Naive thymus-derived CD4-positive, alpha-beta T cell (primary cell): ENCODE measurements at regions not wholly inside any gene's neighbourhood (a gene's known extent, or its start where the extent isn't known, plus 50 kb on each side); places are given as distances from the start of the nearest gene placed in this dataset.

Experiments used
- ATAC-seq: fragments of 150-1000 bp; cut with Tn5 transposase; 2 replicates; pipeline ENCODE4 v1.10.0; 2021; ENCODE audit warnings: mild to moderate bottlenecking, moderate library complexity
- CTCF ChIA-PET: fragments of 350-600 bp; sonication (Branson Sonifier 250); formaldehyde crosslinking; loops from one replicate; lab custom pipeline; 2021; ENCODE audit warnings: antibody characterized with exemption; lab: Charles Lee
- POLR2A ChIA-PET: fragments of 350-600 bp; sonication (Branson Sonifier 250); formaldehyde crosslinking; loops from one replicate; lab custom pipeline; 2021; ENCODE audit warnings: antibody characterized with exemption, inconsistent platforms; lab: Charles Lee
- DNase-seq, 9 donors: peaks; one replicate each; pipeline versions ENCODE4 v3.0.0 to v3.0.0-alpha.2; 2020 to 2022; ENCODE audit warnings: mixed read lengths in 1 of 9
- H3K27ac ChIP-seq: one replicate; pipeline ENCODE4 v1.7.0; 2013; ENCODE audit warnings: mild to moderate bottlenecking, low read depth, low read length, moderate library complexity
- H3K27me3 ChIP-seq, 2 donors: one replicate each; pipeline ENCODE4 v1.7.0; 2013; ENCODE audit warnings: low read length in 2 of 2, mild to moderate bottlenecking in 2 of 2, moderate library complexity in 2 of 2; ENCODE audit not compliant: control insufficient read depth in 2 of 2, insufficient read depth in 2 of 2
- H3K36me3 ChIP-seq, 3 experiments: 1 replicate in 2 of 3; 2 replicates in 1 of 3; pipeline ENCODE4 v1.7.0; 2013; ENCODE audit warnings: low read length in 3 of 3, mild to moderate bottlenecking in 3 of 3, moderate library complexity in 1 of 3; ENCODE audit not compliant: insufficient read depth in 3 of 3, control insufficient read depth in 2 of 3
- H3K4me1 ChIP-seq, 2 donors: one replicate each; pipeline ENCODE4 v1.7.0; 2013; ENCODE audit warnings: low read length in 2 of 2, mild to moderate bottlenecking in 2 of 2, moderate library complexity in 1 of 2; ENCODE audit not compliant: control insufficient read depth in 2 of 2, insufficient read depth in 2 of 2
- H3K4me3 ChIP-seq: 2 replicates; pipeline ENCODE4 v1.7.0; 2013; ENCODE audit warnings: mild to moderate bottlenecking, low read length
- H3K9me3 ChIP-seq, 3 experiments: 1 replicate in 2 of 3; 2 replicates in 1 of 3; pipeline ENCODE4 v1.7.0; 2013; ENCODE audit warnings: low read length in 3 of 3; ENCODE audit not compliant: control insufficient read depth in 2 of 3
- H3K27ac Mint-ChIP-seq, 9 donors: one replicate each; pipeline ENCODE4 v1.8.0; 2020 to 2022; ENCODE audit warnings: mixed read lengths in 9 of 9, mild to moderate bottlenecking in 8 of 9, moderate library complexity in 5 of 9, inconsistent platforms in 2 of 9
- H3K27me3 Mint-ChIP-seq, 5 donors: one replicate each; pipeline ENCODE4 v1.8.0; 2021 to 2022; ENCODE audit warnings: mixed read lengths in 5 of 5, mild to moderate bottlenecking in 1 of 5
- H3K36me3 Mint-ChIP-seq, 5 donors: one replicate each; pipeline ENCODE4 v1.8.0; 2020 to 2022; ENCODE audit warnings: mixed read lengths in 5 of 5, mild to moderate bottlenecking in 3 of 5, inconsistent platforms in 1 of 5
- H3K4me1 Mint-ChIP-seq, 7 donors: one replicate each; pipeline ENCODE4 v1.8.0; 2020 to 2022; ENCODE audit warnings: mixed read lengths in 7 of 7, mild to moderate bottlenecking in 3 of 7, inconsistent platforms in 1 of 7
- H3K4me3 Mint-ChIP-seq, 10 donors: one replicate each; pipeline ENCODE4 v1.8.0; 2020 to 2022; ENCODE audit warnings: mild to moderate bottlenecking in 10 of 10, mixed read lengths in 10 of 10, moderate library complexity in 6 of 10, inconsistent platforms in 2 of 10
- H3K9me3 Mint-ChIP-seq, 11 donors: one replicate each; pipeline ENCODE4 v1.8.0; 2020 to 2022; ENCODE audit warnings: mixed read lengths in 11 of 11, mild to moderate bottlenecking in 4 of 11, inconsistent platforms in 1 of 11, moderate library complexity in 1 of 11
- intact Hi-C, 2 donors: fragments of 100-400 bp; cut with micrococcal nuclease; formaldehyde crosslinking; loops; one replicate each; pipeline ENCODE4 v1.15.1; 2023

GRCh38 chr18:41690332-41691127 lies 264.5 kb upstream of the PIK3C3 start:
- no peak overlapping the region for H3K27ac Mint-ChIP-seq
- H3K4me1 Mint-ChIP-seq: peaks cover 0 to 2% (median 0%) of the 10 kb centered on the region in 7 donors
- no peak overlapping the region for H3K4me3 Mint-ChIP-seq
- H3K27me3 Mint-ChIP-seq: no peaks in the 10 kb centered on the region
- ChIA-PET POLR2A (no interaction called here), CTCF (no interaction called here)
- ATAC-seq (no peak), DNase-seq (no peak)
- no peaks in the 10 kb centered on the region for H3K36me3 Mint-ChIP-seq
- Histone ChIP-seq H3K27ac (no peak overlapping the region), H3K36me3 (no peaks in the 10 kb centered on the region), H3K4me3 (no peak overlapping the region), H3K27me3 (no peaks in the 10 kb centered on the region), H3K4me1 (no peaks in the 10 kb centered on the region), H3K9me3 (no peaks in the 10 kb centered on the region)
- peaks cover 0 to 26% (median 0%) of the 10 kb centered on the region in 11 donors for H3K9me3 Mint-ChIP-seq
- intact Hi-C loops: no loop called here

- no peak overlapping the region for H3K27ac Mint-ChIP-seq
- Histone ChIP-seq H3K4me1 (no peaks in the 10 kb centered on the region), H3K4me3 (no peak overlapping the region), H3K36me3 (no peaks in the 10 kb centered on the region), H3K27ac (no peak overlapping the region), H3K27me3 (no peaks in the 10 kb centered on the region), H3K9me3 (no peaks in the 10 kb centered on the region)
- H3K4me3 Mint-ChIP-seq: no peak overlapping the region
- ATAC-seq (no peak), DNase-seq (no peak)
- H3K9me3 Mint-ChIP-seq: peaks cover 0 to 21% (median 3%) of the 10 kb centered on the region in 11 donors
- no peaks in the 10 kb centered on the region for H3K36me3 Mint-ChIP-seq
- intact Hi-C loops: no loop called here
- ChIA-PET CTCF (no interaction called here), POLR2A (no interaction called here)
- no peaks in the 10 kb centered on the region for H3K4me1 Mint-ChIP-seq
- H3K27me3 Mint-ChIP-seq: peaks cover 0 to 4% (median 0%) of the 10 kb centered on the region in 5 donors
Measured at GRCh38 chr18:41687138-41687537, 267.9 kb upstream of the PIK3C3 start.

DNA sequence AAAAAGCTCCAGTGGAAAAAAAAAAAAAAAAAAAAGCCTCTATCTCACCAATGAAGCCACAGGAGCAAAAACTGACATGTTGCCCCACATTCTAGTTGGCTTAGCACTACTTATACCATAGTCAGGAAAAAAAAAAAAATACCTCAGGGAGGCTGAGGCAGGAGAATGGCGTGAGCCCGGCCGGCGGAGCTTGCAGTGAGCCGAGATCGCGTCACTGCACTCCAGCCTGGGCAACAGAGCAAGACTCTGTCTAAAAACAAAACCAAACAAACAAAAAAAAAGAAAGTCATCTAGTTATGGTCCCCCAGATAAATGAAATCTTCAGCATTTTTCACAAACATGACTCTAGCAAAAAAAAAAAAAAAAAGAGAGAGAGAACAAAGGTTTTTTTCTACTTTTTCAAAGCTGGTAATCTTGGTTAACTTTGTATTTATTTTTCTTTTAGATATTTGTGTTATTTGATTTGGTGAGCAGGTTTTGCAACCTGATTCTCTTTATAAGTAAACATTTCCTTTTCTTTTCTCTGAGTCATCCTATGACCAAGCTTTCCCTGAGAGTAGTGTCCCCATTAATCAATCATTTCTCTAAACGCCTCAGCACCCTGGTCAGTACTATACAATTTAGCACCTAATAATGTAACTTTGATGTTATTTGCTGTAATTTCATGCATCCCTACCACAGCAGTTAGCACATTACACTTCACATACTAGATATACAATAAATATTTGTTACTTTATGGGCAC lies 273.7 kb upstream of the PIK3C3 start:
- no peak for ATAC-seq
- CTCF ChIA-PET: no interaction called here
- no peaks in the 10 kb centered on the region for H3K36me3 Mint-ChIP-seq
- Histone ChIP-seq H3K9me3 (no peaks in the 10 kb centered on the region), H3K4me3 (no peak overlapping the region), H3K27ac (no peak overlapping the region), H3K27me3 (no peaks in the 10 kb centered on the region), H3K4me1 (no peaks in the 10 kb centered on the region), H3K36me3 (no peaks in the 10 kb centered on the region)
- H3K27me3 Mint-ChIP-seq: peaks cover 0 to 4% (median 0%) of the 10 kb centered on the region in 5 donors
- no peak overlapping the region for H3K27ac Mint-ChIP-seq
- POLR2A ChIA-PET: no interaction called here
- H3K9me3 Mint-ChIP-seq: peaks cover 0 to 29% (median 5%) of the 10 kb centered on the region in 11 donors
- DNase-seq: no peak
- H3K4me1 Mint-ChIP-seq: no peaks in the 10 kb centered on the region
- no peak overlapping the region for H3K4me3 Mint-ChIP-seq
- intact Hi-C loops: no loop called here

GRCh38 chr18:41674506-41674905 lies 280.5 kb upstream of the PIK3C3 start:
- no peaks in the 10 kb centered on the region for H3K9me3 ChIP-seq
- ChIA-PET POLR2A (no interaction called here), CTCF (no interaction called here)
- Mint-ChIP-seq H3K9me3 (peaks cover 0 to 20% (median 2%) of the 10 kb centered on the region in 11 donors), H3K36me3 (no peaks in the 10 kb centered on the region), H3K27me3 (no peaks in the 10 kb centered on the region), H3K4me3 (no peak overlapping the region), H3K4me1 (no peaks in the 10 kb centered on the region), H3K27ac (no peak overlapping the region)
- no peak overlapping the region for H3K27ac ChIP-seq
- intact Hi-C loops: no loop called here
- no peaks in the 10 kb centered on the region for H3K4me1 ChIP-seq
- H3K36me3 ChIP-seq: no peaks in the 10 kb centered on the region
- H3K27me3 ChIP-seq: no peaks in the 10 kb centered on the region
- ATAC-seq: no peak
- H3K4me3 ChIP-seq: no peak overlapping the region
- DNase-seq: no peak

- POLR2A ChIA-PET: interaction anchor here (0.6 kb wide), 1 partner anchor 28 kb away, joined by 4 read pairs; no protein-coding TSS in a partner anchor
- H3K36me3 ChIP-seq: no peaks in the 10 kb centered on the region
- intact Hi-C loops: no loop called here
- Mint-ChIP-seq H3K4me3 (no peak overlapping the region), H3K9me3 (peaks cover 0 to 21% (median 4%) of the 10 kb centered on the region in 11 donors), H3K4me1 (no peaks in the 10 kb centered on the region), H3K27me3 (no peaks in the 10 kb centered on the region), H3K36me3 (no peaks in the 10 kb centered on the region), H3K27ac (no peak overlapping the region)
- DNase-seq: no peak
- CTCF ChIA-PET: no interaction called here
- no peaks in the 10 kb centered on the region for H3K4me1 ChIP-seq
- H3K27ac ChIP-seq: no peak overlapping the region
- no peaks in the 10 kb centered on the region for H3K9me3 ChIP-seq
- no peak overlapping the region for H3K4me3 ChIP-seq
- ATAC-seq: no peak
- no peaks in the 10 kb centered on the region for H3K27me3 ChIP-seq
Measured at GRCh38 chr18:41666231-41666630, 288.8 kb upstream of the PIK3C3 start.

DNA sequence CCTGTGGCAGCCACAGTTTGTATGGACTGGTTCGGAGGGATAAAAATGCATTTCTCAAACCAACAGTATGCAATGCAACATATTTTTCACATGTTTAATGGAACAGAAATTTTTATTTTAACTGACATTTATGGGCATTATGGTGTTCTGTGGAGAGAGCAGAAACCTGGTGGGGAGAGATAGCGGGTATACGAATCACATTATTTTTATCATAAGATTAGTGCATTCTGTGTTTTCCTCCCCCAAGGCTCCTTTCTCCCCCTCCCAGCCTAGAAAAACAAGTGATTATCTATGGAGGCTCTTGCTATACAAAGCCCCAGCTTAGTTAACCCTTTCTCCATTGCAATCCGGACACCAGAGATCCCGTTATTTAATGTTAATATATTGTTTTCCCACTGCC lies 289.8 kb upstream of the PIK3C3 start:
- no peak for ATAC-seq
- Histone ChIP-seq H3K27me3 (no peaks in the 10 kb centered on the region), H3K4me3 (no peak overlapping the region), H3K36me3 (no peaks in the 10 kb centered on the region), H3K4me1 (no peaks in the 10 kb centered on the region), H3K27ac (no peak overlapping the region), H3K9me3 (no peaks in the 10 kb centered on the region)
- H3K4me3 Mint-ChIP-seq: no peak overlapping the region
- H3K4me1 Mint-ChIP-seq: no peaks in the 10 kb centered on the region
- no peaks in the 10 kb centered on the region for H3K27me3 Mint-ChIP-seq
- H3K36me3 Mint-ChIP-seq: no peaks in the 10 kb centered on the region
- ChIA-PET CTCF (no interaction called here), POLR2A (no interaction called here)
- peaks cover 0 to 17% (median 4%) of the 10 kb centered on the region in 11 donors for H3K9me3 Mint-ChIP-seq
- no peak overlapping the region for H3K27ac Mint-ChIP-seq
- intact Hi-C loops: no loop called here
- no peak for DNase-seq
